ENCODE measurements at regions not wholly inside any gene's neighbourhood (a gene's known extent, or its start where the extent isn't known, plus 50 kb on each side); places are given as distances from the start of the nearest gene placed in this dataset.

GRCh38 chr2:177074099-177074710 is 138.4 kb upstream of the HNRNPA3 start:
- Histone ChIP-seq H3K4me3 (no peak overlapping the region), H3K27me3 (no peaks in the 10 kb centered on the region), H3K9me3 (no peaks in the 10 kb centered on the region), H3K36me3 (no peaks in the 10 kb centered on the region), H3K27ac (no peak overlapping the region), H3K4me1 (no peaks in the 10 kb centered on the region)
- DNase-seq (no peak), ATAC-seq (no peak)
- intact Hi-C loops (cut with DNase I): no loop called here
- TF ChIP-seq CTCF (IDR thresholded peaks at IDR 0.05): no peak

- no peaks in the 10 kb centered on the region for H3K4me1 ChIP-seq
- no peak for TF ChIP-seq CTCF (IDR thresholded peaks at IDR 0.05)
These were observed 137.3 kb upstream of the HNRNPA3 start for GRCh38 chr2:177075254-177075653.

GRCh38 chr2:177076636-177077179 is 135.9 kb upstream of the HNRNPA3 start:
- H3K9me3 ChIP-seq: no peaks in the 10 kb centered on the region
- no peak for TF ChIP-seq CTCF (IDR thresholded peaks at IDR 0.05)
- H3K27ac ChIP-seq: no peak overlapping the region
- DNase-seq (no peak), ATAC-seq (no peak)
- no peaks in the 10 kb centered on the region for H3K4me1 ChIP-seq
- intact Hi-C loops (cut with DNase I): no loop called here
- H3K36me3 ChIP-seq: no peaks in the 10 kb centered on the region
- H3K27me3 ChIP-seq: no peaks in the 10 kb centered on the region
- no peak overlapping the region for H3K4me3 ChIP-seq

More at GRCh38 chr2:177075254-177075653, 137.3 kb upstream of the HNRNPA3 start:
- Histone ChIP-seq H3K27me3 (no peaks in the 10 kb centered on the region), H3K9me3 (no peaks in the 10 kb centered on the region), H3K4me3 (no peak overlapping the region), H3K27ac (no peak overlapping the region), H3K36me3 (no peaks in the 10 kb centered on the region)
- no peak for ATAC-seq
- intact Hi-C loops (cut with DNase I): no loop called here
- DNase-seq: no peak

GRCh38 chr2:177077778-177078177 is 134.8 kb upstream of the HNRNPA3 start:
- ATAC-seq: no peak

GRCh38 chr2:177078416-177078815 is 134.2 kb upstream of the HNRNPA3 start:
- peak; percentile 93 for ATAC-seq
- Histone ChIP-seq H3K4me1 (no peaks in the 10 kb centered on the region), H3K27ac (no peak overlapping the region), H3K4me3 (no peak overlapping the region), H3K36me3 (no peaks in the 10 kb centered on the region), H3K9me3 (no peaks in the 10 kb centered on the region), H3K27me3 (no peaks in the 10 kb centered on the region)
- intact Hi-C loops (cut with DNase I): no loop called here
- no peak for TF ChIP-seq CTCF (IDR thresholded peaks at IDR 0.05)
- DNase-seq: peak; percentile 87

More at GRCh38 chr2:177077778-177078177, 134.8 kb upstream of the HNRNPA3 start:
- Histone ChIP-seq H3K27me3 (no peaks in the 10 kb centered on the region), H3K27ac (no peak overlapping the region), H3K9me3 (no peaks in the 10 kb centered on the region), H3K36me3 (no peaks in the 10 kb centered on the region), H3K4me3 (no peak overlapping the region), H3K4me1 (no peaks in the 10 kb centered on the region)
- no peak for TF ChIP-seq CTCF (IDR thresholded peaks at IDR 0.05)
- intact Hi-C loops (cut with DNase I): no loop called here
- no peak for DNase-seq

All from upper lobe of right lung (tissue), 1 donor.